IMR-90 (cell line): ENCODE measurements at regions not wholly inside any gene's neighbourhood (a gene's known extent, or its start where the extent isn't known, plus 50 kb on each side); places are given as distances from the start of the nearest gene placed in this dataset.

Source experiments
- CEBPB ChIP-seq: IDR thresholded peaks from 2 replicates; pipeline ENCODE4 v1.6.1; 2012; ENCODE audit warnings: low read depth, low read length, improper control_type of control experiment
- TF ChIP-seq, protein P1 (sequence below): conservative IDR thresholded peaks from 2 replicates; pipeline ENCODE4 v1.5.1; 2012; ENCODE audit warnings: mild to moderate bottlenecking, low read depth, low read length, improper control_type of control experiment
- TF ChIP-seq, protein P2 (sequence below): fragments of 150-350 bp; IDR thresholded peaks from 2 replicates; pipeline ENCODE4 v1.6.1; 2017; ENCODE audit warnings: mild to moderate bottlenecking, antibody characterized with exemption, low read length, low read depth

DNA sequence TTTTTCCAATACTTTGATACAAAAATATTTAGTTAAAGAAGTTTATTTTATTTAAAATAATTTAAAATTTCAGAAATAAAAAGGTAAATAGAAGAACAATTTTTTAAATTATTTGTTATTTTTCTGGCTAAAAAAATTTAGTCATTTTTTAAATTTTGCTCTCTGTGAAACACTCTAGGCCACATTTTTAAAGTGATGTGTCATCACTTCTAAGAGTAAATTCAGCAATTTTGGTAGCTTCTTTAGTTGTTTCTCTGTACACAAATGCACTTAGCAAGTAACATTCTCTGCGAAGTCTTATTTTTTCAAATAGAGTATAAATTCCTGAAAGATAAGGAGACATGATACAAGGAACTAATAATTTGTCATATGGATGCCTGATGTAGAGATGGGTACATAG lies 760.0 kb upstream of the PRMT6 start:
- no peak for TF ChIP-seq CEBPB
- TF ChIP-seq, protein P1, sequence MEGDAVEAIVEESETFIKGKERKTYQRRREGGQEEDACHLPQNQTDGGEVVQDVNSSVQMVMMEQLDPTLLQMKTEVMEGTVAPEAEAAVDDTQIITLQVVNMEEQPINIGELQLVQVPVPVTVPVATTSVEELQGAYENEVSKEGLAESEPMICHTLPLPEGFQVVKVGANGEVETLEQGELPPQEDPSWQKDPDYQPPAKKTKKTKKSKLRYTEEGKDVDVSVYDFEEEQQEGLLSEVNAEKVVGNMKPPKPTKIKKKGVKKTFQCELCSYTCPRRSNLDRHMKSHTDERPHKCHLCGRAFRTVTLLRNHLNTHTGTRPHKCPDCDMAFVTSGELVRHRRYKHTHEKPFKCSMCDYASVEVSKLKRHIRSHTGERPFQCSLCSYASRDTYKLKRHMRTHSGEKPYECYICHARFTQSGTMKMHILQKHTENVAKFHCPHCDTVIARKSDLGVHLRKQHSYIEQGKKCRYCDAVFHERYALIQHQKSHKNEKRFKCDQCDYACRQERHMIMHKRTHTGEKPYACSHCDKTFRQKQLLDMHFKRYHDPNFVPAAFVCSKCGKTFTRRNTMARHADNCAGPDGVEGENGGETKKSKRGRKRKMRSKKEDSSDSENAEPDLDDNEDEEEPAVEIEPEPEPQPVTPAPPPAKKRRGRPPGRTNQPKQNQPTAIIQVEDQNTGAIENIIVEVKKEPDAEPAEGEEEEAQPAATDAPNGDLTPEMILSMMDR = no peak
- TF ChIP-seq, protein P2, sequence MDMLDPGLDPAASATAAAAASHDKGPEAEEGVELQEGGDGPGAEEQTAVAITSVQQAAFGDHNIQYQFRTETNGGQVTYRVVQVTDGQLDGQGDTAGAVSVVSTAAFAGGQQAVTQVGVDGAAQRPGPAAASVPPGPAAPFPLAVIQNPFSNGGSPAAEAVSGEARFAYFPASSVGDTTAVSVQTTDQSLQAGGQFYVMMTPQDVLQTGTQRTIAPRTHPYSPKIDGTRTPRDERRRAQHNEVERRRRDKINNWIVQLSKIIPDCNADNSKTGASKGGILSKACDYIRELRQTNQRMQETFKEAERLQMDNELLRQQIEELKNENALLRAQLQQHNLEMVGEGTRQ = no peak
